Breast epithelium (tissue), 4 donors: ENCODE measurements at regions not wholly inside any gene's neighbourhood (a gene's known extent, or its start where the extent isn't known, plus 50 kb on each side); places are given as distances from the start of the nearest gene placed in this dataset.
"Not testable (repeated sequence)": the region's sequence is repeated elsewhere in the genome, so short reads cannot be mapped to it uniquely, and the experiment has no call there.

Experiments
- DNase-seq, 2 donors: peaks; one replicate each; pipeline ENCODE4 v3.0.0-alpha.2; 2019; ENCODE audit warnings: low spot score in 2 of 2
- H3K27ac ChIP-seq, 2 donors: fragments of 200-600 bp; sonication (generic) in 1 of 2; one replicate each; pipeline ENCODE4 v1.5.1; 2016 to 2019; ENCODE audit warnings: mild to moderate bottlenecking in 1 of 2
- H3K27me3 ChIP-seq, 2 donors: fragments of 200-600 bp; sonication (generic) in 1 of 2; one replicate each; pipeline versions ENCODE4 v1.5.1 to v1.6.0; 2017 to 2019; ENCODE audit warnings: control low read depth in 1 of 2, mild to moderate bottlenecking in 1 of 2
- H3K36me3 ChIP-seq: fragments of 200-600 bp; one replicate; pipeline ENCODE4 v1.5.1; 2019
- H3K4me1 ChIP-seq, 2 donors: fragments of 200-600 bp; sonication (generic); one replicate each; pipeline ENCODE4 v1.5.1; 2016 to 2019; ENCODE audit warnings: control low read depth in 1 of 2
- H3K4me3 ChIP-seq, 3 donors: fragments of 200-600 bp; sonication (generic); 1 replicate in 2 of 3; 2 replicates in 1 of 3; pipeline ENCODE4 v1.5.1; 2016 to 2019; ENCODE audit warnings: mild to moderate bottlenecking in 3 of 3, moderate library complexity in 2 of 3
- H3K9me3 ChIP-seq, 2 donors: fragments of 200-600 bp; sonication (generic) in 1 of 2; one replicate each; pipeline ENCODE4 v1.5.1; 2016 to 2019; ENCODE audit warnings: control low read depth in 1 of 2
- CTCF ChIP-seq, 3 donors: fragments of 450-650 bp; IDR thresholded peaks; one replicate each; pipeline ENCODE4 v1.5.1; 2016 to 2017; ENCODE audit warnings: antibody characterized with exemption in 3 of 3, mild to moderate bottlenecking in 3 of 3, moderate library complexity in 3 of 3
- POLR2A ChIP-seq: fragments of 450-650 bp; IDR thresholded peaks from one replicate; pipeline ENCODE4 v1.6.1; 2016; ENCODE audit warnings: antibody characterized with exemption, mild to moderate bottlenecking, moderate library complexity
- POLR2AphosphoS5 ChIP-seq, 3 donors: sonication (generic); formaldehyde crosslinking; IDR thresholded peaks; one replicate each; pipeline ENCODE4 v1.6.1; 2017; ENCODE audit warnings: antibody characterized with exemption in 3 of 3
- intact Hi-C: fragments of 100-400 bp; cut with DNase I; formaldehyde crosslinking; loops from one replicate; pipeline ENCODE4 v1.15.1; 2023; ENCODE audit warnings: low total_unique reads

GRCh38 chr13:67519356-67519755 is 289.2 kb upstream of the PCDH9 start:
- H3K27me3 ChIP-seq = no peaks in the 10 kb centered on the region
- intact Hi-C loops = no loop called here
- no peaks in the 10 kb centered on the region for H3K36me3 ChIP-seq
- no peak for DNase-seq
- no peak overlapping the region for H3K27ac ChIP-seq
- no peak overlapping the region for H3K4me3 ChIP-seq
- TF ChIP-seq POLR2AphosphoS5 (IDR thresholded peaks at IDR 0.05) (no peak), POLR2A (no peak), CTCF (IDR thresholded peaks at IDR 0.05) (no peak)
- H3K4me1 ChIP-seq = no peaks in the 10 kb centered on the region
- no peaks in the 10 kb centered on the region for H3K9me3 ChIP-seq

- Histone ChIP-seq H3K4me3 (no peak overlapping the region), H3K4me1 (no peaks in the 10 kb centered on the region), H3K36me3 (no peaks in the 10 kb centered on the region), H3K9me3 (no peaks in the 10 kb centered on the region), H3K27ac (no peak overlapping the region), H3K27me3 (no peaks in the 10 kb centered on the region)
- no peak for DNase-seq
- intact Hi-C loops = no loop called here
- no peak for TF ChIP-seq POLR2A
- TF ChIP-seq POLR2AphosphoS5 (IDR thresholded peaks at IDR 0.05) = no peak
- no peak for TF ChIP-seq CTCF (IDR thresholded peaks at IDR 0.05)
Observed at GRCh38 chr13:67518785-67519184, 288.6 kb upstream of the PCDH9 start.

- Histone ChIP-seq H3K36me3 (no peaks in the 10 kb centered on the region), H3K27me3 (no peaks in the 10 kb centered on the region), H3K9me3 (no peaks in the 10 kb centered on the region), H3K4me1 (no peaks in the 10 kb centered on the region), H3K27ac (no peak overlapping the region), H3K4me3 (no peak overlapping the region)
- intact Hi-C loops = no loop called here
- no peak for DNase-seq
- TF ChIP-seq POLR2A (no peak), CTCF (IDR thresholded peaks at IDR 0.05) (no peak), POLR2AphosphoS5 (IDR thresholded peaks at IDR 0.05) (no peak)
Observed at GRCh38 chr13:67515895-67516294, 285.8 kb upstream of the PCDH9 start.

- Histone ChIP-seq H3K4me1 (no peaks in the 10 kb centered on the region), H3K27ac (no peak overlapping the region), H3K27me3 (no peaks in the 10 kb centered on the region), H3K9me3 (no peaks in the 10 kb centered on the region), H3K4me3 (no peak overlapping the region), H3K36me3 (no peaks in the 10 kb centered on the region)
- no peak for TF ChIP-seq POLR2A
- DNase-seq = no peak
- intact Hi-C loops = no loop called here
Observed at GRCh38 chr13:67509018-67509417, 278.9 kb upstream of the PCDH9 start.

GRCh38 chr13:67508275-67508674 is 278.1 kb upstream of the PCDH9 start:
- H3K4me1 ChIP-seq, H3K27me3 ChIP-seq, H3K4me3 ChIP-seq, H3K9me3 ChIP-seq, intact Hi-C loops, H3K27ac ChIP-seq, DNase-seq, H3K36me3 ChIP-seq: not testable (repeated sequence)

- intact Hi-C loops = no loop called here
- H3K4me1 ChIP-seq = no peaks in the 10 kb centered on the region
- H3K27ac ChIP-seq = no peak overlapping the region
- H3K4me3 ChIP-seq = no peak overlapping the region
- no peaks in the 10 kb centered on the region for H3K9me3 ChIP-seq
- H3K27me3 ChIP-seq = no peaks in the 10 kb centered on the region
- no peak for DNase-seq
- no peaks in the 10 kb centered on the region for H3K36me3 ChIP-seq
- TF ChIP-seq POLR2AphosphoS5 (IDR thresholded peaks at IDR 0.05) = no peak
Observed at GRCh38 chr13:67506407-67506806, 276.3 kb upstream of the PCDH9 start.

- Histone ChIP-seq H3K4me1 (no peaks in the 10 kb centered on the region), H3K36me3 (no peaks in the 10 kb centered on the region), H3K4me3 (no peak overlapping the region), H3K27me3 (no peaks in the 10 kb centered on the region), H3K27ac (no peak overlapping the region), H3K9me3 (no peaks in the 10 kb centered on the region)
- TF ChIP-seq POLR2A = no peak
- no peak for TF ChIP-seq POLR2AphosphoS5 (IDR thresholded peaks at IDR 0.05)
- TF ChIP-seq CTCF (IDR thresholded peaks at IDR 0.05) = no peak
- no peak for DNase-seq
- intact Hi-C loops = no loop called here
Observed at GRCh38 chr13:67505376-67505775, 275.2 kb upstream of the PCDH9 start.
